BJ (cell line): ENCODE measurements at regions not wholly inside any gene's neighbourhood (a gene's known extent, or its start where the extent isn't known, plus 50 kb on each side); places are given as distances from the start of the nearest gene placed in this dataset.

Source experiments
- CTCF ChIA-PET: fragments of 350-600 bp; formaldehyde crosslinking; extraction: SDS; loops from one replicate; lab custom pipeline; 2021; ENCODE audit warnings: antibody characterized with exemption, inconsistent platforms; lab: Yijun Ruan, JAX
- POLR2A ChIA-PET: fragments of 300-600 bp; sonication (Branson Sonifier 250); formaldehyde crosslinking; extraction: SDS; loops from one replicate; lab custom pipeline; 2021; ENCODE audit warnings: antibody characterized with exemption; lab: Charles Lee
- DNase-seq: peaks from one replicate; pipeline ENCODE4 v3.0.0-alpha.2; 2011; ENCODE audit warnings: low read depth
- H3K27me3 ChIP-seq: 2 replicates; pipeline ENCODE4 v1.6.0; 2011; ENCODE audit warnings: low read length; ENCODE audit not compliant: control insufficient read depth, insufficient read depth
- H3K36me3 ChIP-seq: 2 replicates; pipeline ENCODE4 v1.5.1; 2011; ENCODE audit warnings: low read length; ENCODE audit not compliant: control insufficient read depth, insufficient read depth
- H3K4me3 ChIP-seq: 2 replicates; pipeline ENCODE4 v1.5.1; 2011; ENCODE audit warnings: low read depth, mild to moderate bottlenecking, control low read depth, low read length
- TF ChIP-seq, protein P1 (sequence below): IDR thresholded peaks from 2 replicates; pipeline ENCODE4 v1.5.1; 2011; ENCODE audit warnings: low read depth, mild to moderate bottlenecking, control low read depth, inconsistent platforms, low read length, moderate library complexity; ENCODE audit not compliant: insufficient read depth

DNA sequence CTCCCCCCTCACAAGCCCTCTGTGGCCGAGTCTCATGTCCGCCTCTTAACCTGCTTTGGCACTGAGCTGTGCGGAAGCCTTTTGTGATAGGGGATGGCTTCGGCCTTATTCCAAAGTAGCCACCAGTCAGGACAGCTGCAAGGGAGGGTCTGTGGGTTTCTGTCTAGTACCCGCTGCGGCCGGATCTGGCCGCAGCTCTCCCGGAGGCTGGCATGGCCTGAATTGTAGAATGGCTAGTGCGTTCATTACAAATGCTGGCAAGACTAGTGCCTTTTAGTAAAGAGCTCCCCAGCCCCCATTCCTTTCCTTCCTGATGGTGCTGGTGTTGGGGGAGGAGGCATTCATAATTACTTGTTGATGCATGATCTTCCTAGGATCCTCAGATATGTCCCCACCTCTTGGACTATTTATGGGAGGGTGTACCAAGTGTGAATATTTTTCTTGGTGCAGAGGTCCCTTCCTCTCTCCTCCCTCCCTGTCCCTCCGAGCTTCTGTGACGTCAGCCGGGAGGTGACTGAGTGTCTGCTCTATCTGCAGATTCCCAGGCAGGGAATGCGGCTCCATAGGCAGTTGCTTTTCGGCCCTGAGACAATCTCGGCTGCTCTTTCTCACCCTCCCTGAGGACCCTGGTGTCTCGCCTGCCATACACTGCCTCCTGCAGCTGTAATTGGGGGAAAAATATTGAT lies 108.7 kb upstream of the E2F8 start:
- ChIA-PET CTCF (interaction anchor here (1.3 to 2.7 kb wide), 3 partner anchors 23 to 203 kb away, joined by 3 to 9 read pairs (median 7); no protein-coding TSS in a partner anchor), POLR2A (no interaction called here)
- DNase-seq, result no peak
- H3K27me3 ChIP-seq, result peaks cover 44% of the 10 kb centered on the region
- H3K4me3 ChIP-seq, result no peak overlapping the region
- H3K36me3 ChIP-seq, result no peaks in the 10 kb centered on the region
- TF ChIP-seq, protein P1, sequence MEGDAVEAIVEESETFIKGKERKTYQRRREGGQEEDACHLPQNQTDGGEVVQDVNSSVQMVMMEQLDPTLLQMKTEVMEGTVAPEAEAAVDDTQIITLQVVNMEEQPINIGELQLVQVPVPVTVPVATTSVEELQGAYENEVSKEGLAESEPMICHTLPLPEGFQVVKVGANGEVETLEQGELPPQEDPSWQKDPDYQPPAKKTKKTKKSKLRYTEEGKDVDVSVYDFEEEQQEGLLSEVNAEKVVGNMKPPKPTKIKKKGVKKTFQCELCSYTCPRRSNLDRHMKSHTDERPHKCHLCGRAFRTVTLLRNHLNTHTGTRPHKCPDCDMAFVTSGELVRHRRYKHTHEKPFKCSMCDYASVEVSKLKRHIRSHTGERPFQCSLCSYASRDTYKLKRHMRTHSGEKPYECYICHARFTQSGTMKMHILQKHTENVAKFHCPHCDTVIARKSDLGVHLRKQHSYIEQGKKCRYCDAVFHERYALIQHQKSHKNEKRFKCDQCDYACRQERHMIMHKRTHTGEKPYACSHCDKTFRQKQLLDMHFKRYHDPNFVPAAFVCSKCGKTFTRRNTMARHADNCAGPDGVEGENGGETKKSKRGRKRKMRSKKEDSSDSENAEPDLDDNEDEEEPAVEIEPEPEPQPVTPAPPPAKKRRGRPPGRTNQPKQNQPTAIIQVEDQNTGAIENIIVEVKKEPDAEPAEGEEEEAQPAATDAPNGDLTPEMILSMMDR, result no peak

DNA sequence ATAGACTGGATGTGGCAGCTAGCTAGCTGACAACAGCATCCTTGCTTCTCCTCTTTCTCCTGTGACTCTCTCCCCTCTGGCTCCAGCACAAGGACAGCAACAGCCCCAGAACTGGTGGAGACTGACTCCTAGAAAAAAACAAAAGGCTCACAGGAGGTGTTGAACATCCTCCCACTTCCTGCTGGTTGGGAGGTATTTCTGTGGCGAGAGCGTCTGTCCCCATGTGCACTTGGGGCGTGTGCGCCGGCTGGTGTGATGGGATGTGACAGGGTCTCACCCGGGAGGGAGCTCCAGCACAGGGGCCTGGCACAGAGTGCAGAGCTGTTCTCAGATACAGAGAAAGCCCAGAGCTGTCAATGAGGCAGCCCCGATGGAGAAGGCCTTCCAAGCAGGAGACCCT lies 107.2 kb upstream of the E2F8 start:
- TF ChIP-seq, protein P1, result no peak
- DNase-seq, result no peak
- Histone ChIP-seq H3K27me3 (peaks cover 44% of the 10 kb centered on the region), H3K36me3 (no peaks in the 10 kb centered on the region), H3K4me3 (no peak overlapping the region)
- ChIA-PET CTCF (interaction anchor here (1.0 to 2.7 kb wide), 3 partner anchors 18 to 206 kb away, joined by 3 to 9 read pairs (median 4); no protein-coding TSS in a partner anchor), POLR2A (no interaction called here)

DNA sequence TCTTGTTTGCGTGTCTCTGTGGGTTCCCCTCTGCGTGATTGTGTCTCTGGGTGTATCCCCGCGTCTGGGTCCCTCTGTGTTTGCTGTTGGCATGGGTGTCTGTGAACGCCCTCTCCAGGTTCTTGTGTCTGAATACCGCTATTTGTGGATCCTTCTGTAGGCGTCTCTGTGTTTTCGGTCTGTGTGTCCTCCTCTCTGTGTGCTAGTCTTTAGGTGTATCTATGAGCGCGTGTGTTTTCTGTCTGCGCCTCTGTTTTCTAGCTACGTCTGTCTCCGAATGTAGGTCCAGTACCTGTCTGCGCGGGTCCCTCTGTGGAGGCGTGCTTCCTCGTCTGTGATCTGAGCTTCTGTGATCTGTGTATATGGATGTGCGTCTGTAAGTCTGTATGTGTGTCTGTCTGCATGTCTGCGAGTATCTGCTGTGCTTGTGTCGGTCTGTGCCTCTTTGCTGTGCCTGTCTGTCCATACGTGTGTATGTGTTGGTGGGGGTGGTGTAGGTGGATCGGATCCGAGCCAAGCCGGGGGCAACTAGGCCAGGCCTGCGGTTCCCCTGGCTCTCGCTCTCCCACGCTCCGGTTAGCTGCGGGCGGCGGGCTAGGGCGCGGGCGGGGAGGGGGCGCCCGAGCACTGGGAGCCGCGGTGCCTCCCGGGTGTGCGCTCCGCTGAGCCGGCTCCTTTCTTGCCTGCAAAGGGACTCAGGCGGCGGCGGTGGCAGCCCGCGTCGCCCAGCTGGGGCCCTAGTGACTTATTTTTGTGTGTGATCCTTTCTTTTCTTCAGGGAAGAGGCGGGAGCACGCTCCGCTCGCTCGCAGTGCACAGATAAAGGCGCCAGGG lies 105.3 kb upstream of the E2F8 start:
- no peak for DNase-seq
- Histone ChIP-seq H3K4me3 (peak overlapping the region; percentile 22), H3K27me3 (peaks cover 43% of the 10 kb centered on the region), H3K36me3 (no peaks in the 10 kb centered on the region)
- ChIA-PET POLR2A (no interaction called here), CTCF (interaction anchor here (0.9 to 2.1 kb wide), 6 partner anchors 12 to 208 kb away, joined by 4 to 11 read pairs (median 5); no protein-coding TSS in a partner anchor)
- TF ChIP-seq, protein P1, result no peak

DNA sequence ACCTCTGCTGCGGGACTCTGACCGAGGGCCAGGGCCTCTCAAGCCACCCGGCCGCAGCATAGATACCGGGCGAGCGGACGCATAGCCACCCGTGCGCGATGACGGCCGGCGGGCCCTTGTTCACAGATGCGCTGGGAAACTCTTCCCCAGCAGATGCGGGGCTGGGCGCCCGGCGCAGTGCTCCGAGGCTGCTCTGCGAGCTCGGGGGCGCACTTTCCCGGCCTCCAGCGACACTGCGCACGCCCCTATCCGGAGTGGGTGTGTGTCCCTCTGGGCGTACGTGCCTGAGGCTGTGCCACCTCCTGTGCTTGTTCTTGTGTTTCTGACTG lies 104.7 kb upstream of the E2F8 start:
- H3K27me3 ChIP-seq, result peaks cover 42% of the 10 kb centered on the region
- H3K4me3 ChIP-seq, result peak overlapping the region; percentile 22
- DNase-seq, result no peak
- ChIA-PET POLR2A (no interaction called here), CTCF (interaction anchor here (1.3 to 2.1 kb wide), 3 partner anchors 11 to 19 kb away, joined by 4 to 11 read pairs (median 4); no protein-coding TSS in a partner anchor)
- TF ChIP-seq, protein P1, result no peak
- H3K36me3 ChIP-seq, result no peaks in the 10 kb centered on the region
